ENCODE measurements at regions not wholly inside any gene's neighbourhood (a gene's known extent, or its start where the extent isn't known, plus 50 kb on each side); places are given as distances from the start of the nearest gene placed in this dataset.

GRCh38 chr6:147057705-147058342 lies 146.4 kb upstream of the STXBP5 start:
- TF ChIP-seq BHLHE40 (IDR thresholded peaks at IDR 0.05; ENCODE audit: borderline replicate concordance) (no peak), FOXK2 (IDR thresholded peaks at IDR 0.05) (no peak), ZNF384 (IDR thresholded peaks at IDR 0.05) (no peak), TARDBP (IDR thresholded peaks at IDR 0.05) (no peak), ELF4 (IDR thresholded peaks at IDR 0.05) (no peak), LEF1 (IDR thresholded peaks at IDR 0.05; ENCODE audit: borderline replicate concordance) (no peak), SUZ12 (IDR thresholded peaks at IDR 0.05) (no peak)

All from HEK293T (cell line).